ENCODE measurements at regions not wholly inside any gene's neighbourhood (a gene's known extent, or its start where the extent isn't known, plus 50 kb on each side); places are given as distances from the start of the nearest gene placed in this dataset.

DNA sequence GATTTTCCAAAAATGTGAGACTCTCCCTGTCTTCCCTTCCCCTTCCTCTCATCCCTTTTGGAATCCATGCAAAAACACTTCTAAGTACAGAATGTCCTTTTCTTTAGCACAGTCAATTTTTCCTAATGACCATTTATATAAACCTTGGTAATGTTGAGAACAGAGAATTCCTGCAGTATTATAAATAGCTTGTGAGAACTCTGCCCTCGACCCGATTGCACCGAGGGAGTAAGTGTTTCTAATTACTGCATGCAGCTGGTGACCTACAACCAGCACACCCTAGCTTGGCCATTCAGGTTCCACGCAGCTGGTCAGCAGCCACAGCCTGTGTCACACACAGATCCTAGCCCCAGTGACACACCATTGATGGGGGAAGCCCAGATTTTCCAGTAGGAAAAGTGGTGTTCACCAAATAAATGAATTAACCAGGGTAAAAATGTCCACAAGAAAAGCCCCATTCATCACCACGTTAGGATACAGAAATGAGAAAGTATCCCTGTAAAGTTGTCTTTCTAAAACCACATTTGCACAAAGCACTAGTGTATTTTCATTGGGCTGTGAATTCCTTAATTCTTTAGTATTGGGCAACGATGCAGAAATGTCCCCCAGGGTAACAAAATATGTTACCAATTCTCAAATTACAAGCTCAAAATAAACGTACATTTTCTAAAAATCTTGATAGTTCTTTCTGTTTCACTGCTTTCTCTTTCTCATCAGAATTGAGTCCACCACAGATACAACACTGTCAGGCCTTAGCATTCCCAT, 499.0 kb upstream of the KLF6 start:
- Histone ChIP-seq H3K27ac (ENCODE audit: low read length) (peak overlapping the region; percentile 63; the same call in 1 of the 2 replicates), H3K9me3 (ENCODE audit: control insufficient read depth, insufficient read depth, low read depth, low read length) (peaks cover 3% of the 10 kb centered on the region; the same call in 1 of the 2 replicates), H3K27me3 (ENCODE audit: control insufficient read depth, insufficient read depth, low read length) (no peaks in the 10 kb centered on the region), H3K4me1 (ENCODE audit: control insufficient read depth, insufficient read depth, low read length) (peaks cover 9% of the 10 kb centered on the region), H3K4me3 (ENCODE audit: low read depth in 2 of 2, low read length in 2 of 2) (no peak overlapping the region), H3K36me3 (ENCODE audit: control insufficient read depth, insufficient read depth, low read length) (no peaks in the 10 kb centered on the region)
- in situ Hi-C loops (cut with HindIII; ENCODE audit: low pct_unique_long_range_greater_than_20kb, low sequenced_read_pairs) = no loop called here
- DNase-seq (ENCODE audit: low read depth, low spot score) (no peak), ATAC-seq (no peak)
- TF ChIP-seq, protein P1, sequence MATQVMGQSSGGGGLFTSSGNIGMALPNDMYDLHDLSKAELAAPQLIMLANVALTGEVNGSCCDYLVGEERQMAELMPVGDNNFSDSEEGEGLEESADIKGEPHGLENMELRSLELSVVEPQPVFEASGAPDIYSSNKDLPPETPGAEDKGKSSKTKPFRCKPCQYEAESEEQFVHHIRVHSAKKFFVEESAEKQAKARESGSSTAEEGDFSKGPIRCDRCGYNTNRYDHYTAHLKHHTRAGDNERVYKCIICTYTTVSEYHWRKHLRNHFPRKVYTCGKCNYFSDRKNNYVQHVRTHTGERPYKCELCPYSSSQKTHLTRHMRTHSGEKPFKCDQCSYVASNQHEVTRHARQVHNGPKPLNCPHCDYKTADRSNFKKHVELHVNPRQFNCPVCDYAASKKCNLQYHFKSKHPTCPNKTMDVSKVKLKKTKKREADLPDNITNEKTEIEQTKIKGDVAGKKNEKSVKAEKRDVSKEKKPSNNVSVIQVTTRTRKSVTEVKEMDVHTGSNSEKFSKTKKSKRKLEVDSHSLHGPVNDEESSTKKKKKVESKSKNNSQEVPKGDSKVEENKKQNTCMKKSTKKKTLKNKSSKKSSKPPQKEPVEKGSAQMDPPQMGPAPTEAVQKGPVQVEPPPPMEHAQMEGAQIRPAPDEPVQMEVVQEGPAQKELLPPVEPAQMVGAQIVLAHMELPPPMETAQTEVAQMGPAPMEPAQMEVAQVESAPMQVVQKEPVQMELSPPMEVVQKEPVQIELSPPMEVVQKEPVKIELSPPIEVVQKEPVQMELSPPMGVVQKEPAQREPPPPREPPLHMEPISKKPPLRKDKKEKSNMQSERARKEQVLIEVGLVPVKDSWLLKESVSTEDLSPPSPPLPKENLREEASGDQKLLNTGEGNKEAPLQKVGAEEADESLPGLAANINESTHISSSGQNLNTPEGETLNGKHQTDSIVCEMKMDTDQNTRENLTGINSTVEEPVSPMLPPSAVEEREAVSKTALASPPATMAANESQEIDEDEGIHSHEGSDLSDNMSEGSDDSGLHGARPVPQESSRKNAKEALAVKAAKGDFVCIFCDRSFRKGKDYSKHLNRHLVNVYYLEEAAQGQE (IDR thresholded peaks at IDR 0.05; ENCODE audit: insufficient read depth in 1 of 2, low read depth in 2 of 2, low read length in 1 of 2) = no peak
- TF ChIP-seq SIN3A (IDR thresholded peaks at IDR 0.05; ENCODE audit: borderline replicate concordance, insufficient read depth, low read depth, low read length) (no peak), CTCF (IDR thresholded peaks at IDR 0.05) (no peak), TCF7L2 (IDR thresholded peaks at IDR 0.05; ENCODE audit: low read depth, low read length) (no peak), POLR2AphosphoS5 (IDR thresholded peaks at IDR 0.05; ENCODE audit: low read depth, low read length) (no peak)
- BruUV-seq (replicated peaks) = no TSS peak
- intact Hi-C loops (cut with micrococcal nuclease; ENCODE audit: unreplicated experiment) = no loop called here
- POLR2A ChIA-PET = interaction anchor here (0.6 kb wide), 1 partner anchor 302 kb away, joined by 4 read pairs; no protein-coding TSS in a partner anchor
- CTCF ChIA-PET = no interaction called here

- ChIA-PET POLR2A (no interaction called here), CTCF (no interaction called here)
- intact Hi-C loops (cut with micrococcal nuclease; ENCODE audit: unreplicated experiment) = no loop called here
These were observed 497.5 kb upstream of the KLF6 start for GRCh38 chr10:4282496-4282895.

More at GRCh38 chr10:4282496-4282895, 497.5 kb upstream of the KLF6 start:
- peaks cover 3% of the 10 kb centered on the region; the same call in 1 of the 2 replicates for H3K9me3 ChIP-seq (ENCODE audit: control insufficient read depth, insufficient read depth, low read depth, low read length)
- DNase-seq (ENCODE audit: low read depth, low spot score) (no peak), ATAC-seq (no peak)
- no TSS peak for BruUV-seq (replicated peaks)
- H3K27me3 ChIP-seq (ENCODE audit: control insufficient read depth, insufficient read depth, low read length) = no peaks in the 10 kb centered on the region
- in situ Hi-C loops (cut with HindIII; ENCODE audit: low pct_unique_long_range_greater_than_20kb, low sequenced_read_pairs) = no loop called here
- no peak overlapping the region for H3K4me3 ChIP-seq (ENCODE audit: low read depth in 2 of 2, low read length in 2 of 2)
- peaks cover 9% of the 10 kb centered on the region for H3K4me1 ChIP-seq (ENCODE audit: control insufficient read depth, insufficient read depth, low read length)
- peak overlapping the region; percentile 83; the same call in 1 of the 2 replicates for H3K27ac ChIP-seq (ENCODE audit: low read length)
- no peaks in the 10 kb centered on the region for H3K36me3 ChIP-seq (ENCODE audit: control insufficient read depth, insufficient read depth, low read length)
- TF ChIP-seq SIN3A (IDR thresholded peaks at IDR 0.05; ENCODE audit: borderline replicate concordance, insufficient read depth, low read depth, low read length) (no peak), CTCF (IDR thresholded peaks at IDR 0.05) (no peak), TCF7L2 (IDR thresholded peaks at IDR 0.05; ENCODE audit: low read depth, low read length) (no peak)
- TF ChIP-seq, protein P1 (IDR thresholded peaks at IDR 0.05; ENCODE audit: insufficient read depth in 1 of 2, low read depth in 2 of 2, low read length in 1 of 2) = no peak

Data from Panc1 (cell line).